H1 (cell line): ENCODE measurements at regions not wholly inside any gene's neighbourhood (a gene's known extent, or its start where the extent isn't known, plus 50 kb on each side); places are given as distances from the start of the nearest gene placed in this dataset.

ENCODE experiments used
- CTCF ChIA-PET: fragments of 300-600 bp; sonication (Branson Sonifier 250); formaldehyde crosslinking; loops from one replicate; lab custom pipeline; 2021; ENCODE audit not compliant: partially characterized antibody; lab: Charles Lee
- POLR2A ChIA-PET: fragments of 300-600 bp; sonication (Branson Sonifier 250); formaldehyde crosslinking; loops from one replicate; lab custom pipeline; 2021; ENCODE audit warnings: inconsistent platforms; ENCODE audit not compliant: partially characterized antibody; lab: Charles Lee
- DNase-seq, 2 experiments: peaks; one replicate each; pipeline versions ENCODE4 v3.0.0 to v3.0.0-alpha.2; 2010 to 2022; ENCODE audit warnings: low spot score in 2 of 2, low read depth in 1 of 2, mixed read lengths in 1 of 2
- FAIRE-seq: peaks from 2 replicates; lab custom pipeline; 2011; peaks lifted over from hg19 to GRCh38; lab: Jason Lieb, UNC
- H2AFZ ChIP-seq: 2 replicates; pipeline ENCODE4 v1.8.1; 2012; ENCODE audit warnings: low read length, inconsistent platforms
- H2AK5ac ChIP-seq: 2 replicates; pipeline ENCODE4 v1.6.1; 2013; ENCODE audit warnings: low read depth, low read length
- H2BK120ac ChIP-seq: replicated peaks from 2 replicates; pipeline ENCODE3; 2013; ENCODE audit warnings: low read depth, low read length, inconsistent platforms
- H2BK12ac ChIP-seq: 2 replicates; pipeline ENCODE4 v1.6.1; 2013; ENCODE audit warnings: low read depth, low read length
- H2BK15ac ChIP-seq: 2 replicates; pipeline ENCODE4 v1.6.1; 2013; ENCODE audit warnings: low read length
- H2BK20ac ChIP-seq: 2 replicates; pipeline ENCODE4 v1.6.1; 2013; ENCODE audit warnings: low read length
- H2BK5ac ChIP-seq: 2 replicates; pipeline ENCODE4 v1.6.1; 2013; ENCODE audit warnings: low read depth, low read length
- H3K14ac ChIP-seq: 2 replicates; pipeline ENCODE4 v1.6.1; 2013; ENCODE audit warnings: inconsistent platforms; ENCODE audit not compliant: insufficient read length
- H3K18ac ChIP-seq: 2 replicates; pipeline ENCODE4 v1.6.1; 2013; ENCODE audit warnings: low read length; ENCODE audit errors: extremely low read depth
- H3K23ac ChIP-seq: 2 replicates; pipeline ENCODE4 v1.6.1; 2013; ENCODE audit warnings: inconsistent platforms; ENCODE audit not compliant: insufficient read length
- H3K23me2 ChIP-seq: 2 replicates; pipeline ENCODE4 v1.6.1; 2013; ENCODE audit warnings: low read depth, low read length
- H3K27ac ChIP-seq: 2 replicates; pipeline ENCODE4 v1.6.1; 2011; ENCODE audit warnings: low read depth, low read length, inconsistent platforms
- H3K27me3 ChIP-seq, 4 experiments: replicated peaks in 1 of 4; 1 replicate in 1 of 4; 2 replicates in 3 of 4; pipeline versions ENCODE4 v1.6.1 to v1.8.1; 2011 to 2013; ENCODE audit warnings: low read length in 3 of 4, mild to moderate bottlenecking in 3 of 4, inconsistent platforms in 2 of 4, mixed read lengths in 2 of 4, moderate library complexity in 1 of 4; ENCODE audit not compliant: control insufficient read depth in 3 of 4, insufficient read depth in 3 of 4; ENCODE audit errors: extremely low read depth in 1 of 4
- H3K36me3 ChIP-seq, 4 experiments: 2 replicates each; pipeline versions ENCODE4 v1.6.1 to v1.8.1; 2011 to 2013; ENCODE audit warnings: mild to moderate bottlenecking in 4 of 4, low read length in 3 of 4, moderate library complexity in 2 of 4, control low read depth in 1 of 4, inconsistent platforms in 1 of 4; ENCODE audit not compliant: insufficient read depth in 4 of 4, control insufficient read depth in 2 of 4
- H3K4ac ChIP-seq: replicated peaks from 2 replicates; pipeline ENCODE3; 2013; ENCODE audit warnings: low read length, low read depth, mixed read lengths, inconsistent platforms; ENCODE audit not compliant: insufficient read length
- H3K4me1 ChIP-seq, 4 experiments: replicated peaks in 1 of 4; 1 replicate in 1 of 4; 2 replicates in 3 of 4; pipeline versions ENCODE4 v1.6.1 to v1.8.1; 2011 to 2013; ENCODE audit warnings: low read length in 3 of 4, inconsistent platforms in 2 of 4, mixed read lengths in 1 of 4; ENCODE audit not compliant: insufficient read depth in 4 of 4, control insufficient read depth in 3 of 4
- H3K4me2 ChIP-seq, 2 experiments: 2 replicates each; pipeline versions ENCODE4 v1.6.1 to v1.8.1; 2011 to 2013; ENCODE audit warnings: low read depth in 2 of 2, low read length in 2 of 2, control low read depth in 1 of 2, inconsistent platforms in 1 of 2, mild to moderate bottlenecking in 1 of 2; ENCODE audit not compliant: insufficient read depth in 1 of 2
- H3K4me3 ChIP-seq, 4 experiments: fragments of 200-600, 300-600 bp in 1 of 4; sonication (generic), shearing (Covaris generic), sonication (Bioruptor Twin) in 1 of 4; 2 replicates each; pipeline versions ENCODE4 v1.5.1 to v1.8.1; 2011 to 2016; ENCODE audit warnings: low read length in 4 of 4, low read depth in 3 of 4, control low read depth in 2 of 4, inconsistent platforms in 2 of 4, mild to moderate bottlenecking in 2 of 4, mixed read lengths in 1 of 4, moderate library complexity in 1 of 4; ENCODE audit not compliant: insufficient read depth in 2 of 4; ENCODE audit errors: extremely low read depth in 1 of 4
- H3K56ac ChIP-seq: replicated peaks from 2 replicates; pipeline ENCODE3; 2013; ENCODE audit warnings: low read depth, mild to moderate bottlenecking, mixed read lengths, low read length, inconsistent platforms; ENCODE audit not compliant: insufficient read length
- H3K79me1 ChIP-seq: 2 replicates; pipeline ENCODE4 v1.6.1; 2013; ENCODE audit warnings: low read depth, low read length, control low read depth
- H3K79me2 ChIP-seq, 2 experiments: 2 replicates each; pipeline versions ENCODE4 v1.6.1 to v1.8.1; 2012 to 2013; ENCODE audit warnings: low read length in 2 of 2, mild to moderate bottlenecking in 2 of 2, inconsistent platforms in 1 of 2; ENCODE audit not compliant: insufficient read depth in 2 of 2, control insufficient read depth in 1 of 2
- H3K9ac ChIP-seq, 4 experiments: replicated peaks in 1 of 4; 1 replicate in 1 of 4; 2 replicates in 3 of 4; pipeline versions ENCODE4 v1.6.1 to v1.8.1; 2011 to 2013; ENCODE audit warnings: low read depth in 3 of 4, low read length in 3 of 4, control low read depth in 2 of 4, mild to moderate bottlenecking in 2 of 4, moderate library complexity in 2 of 4, inconsistent platforms in 1 of 4; ENCODE audit errors: extremely low read depth in 1 of 4
- H3K9me3 ChIP-seq, 2 experiments: 2 replicates each; pipeline versions ENCODE4 v1.6.1 to v1.8.1; 2012 to 2013; ENCODE audit warnings: mild to moderate bottlenecking in 2 of 2, moderate library complexity in 2 of 2, control low read depth in 1 of 2, inconsistent platforms in 1 of 2, low read depth in 1 of 2, low read length in 1 of 2, mixed read lengths in 1 of 2; ENCODE audit not compliant: insufficient read depth in 2 of 2
- H4K20me1 ChIP-seq, 2 experiments: replicated peaks in 1 of 2; 2 replicates each; pipeline versions ENCODE3 to v1.8.1; 2011 to 2013; ENCODE audit warnings: inconsistent platforms in 2 of 2, low read length in 2 of 2, mild to moderate bottlenecking in 1 of 2; ENCODE audit not compliant: insufficient read depth in 2 of 2, control insufficient read depth in 1 of 2
- H4K5ac ChIP-seq: 2 replicates; pipeline ENCODE4 v1.6.1; 2013; ENCODE audit warnings: low read length, low read depth, mixed read lengths, inconsistent platforms; ENCODE audit not compliant: insufficient read length
- H4K8ac ChIP-seq: 2 replicates; pipeline ENCODE4 v1.8.0; 2013; ENCODE audit warnings: mild to moderate bottlenecking, moderate library complexity, low read length, inconsistent platforms; ENCODE audit not compliant: insufficient read depth; ENCODE audit errors: extremely low read depth
- H4K91ac ChIP-seq: replicated peaks from 2 replicates; pipeline ENCODE3; 2013; ENCODE audit warnings: low read length, mixed read lengths, inconsistent platforms; ENCODE audit not compliant: insufficient read length
- CHD2 ChIP-seq: IDR thresholded peaks from 2 replicates; pipeline ENCODE4 v1.6.1; 2012; ENCODE audit warnings: low read length, improper control_type of control experiment
- CREB1 ChIP-seq: IDR thresholded peaks from 2 replicates; pipeline ENCODE4 v1.6.1; 2012; ENCODE audit warnings: inconsistent platforms
- E2F6 ChIP-seq: IDR thresholded peaks from 2 replicates; pipeline ENCODE4 v1.6.1; 2012; ENCODE audit warnings: inconsistent platforms
- EP300 ChIP-seq, 2 experiments: IDR thresholded peaks; 1 replicate in 1 of 2; 2 replicates in 1 of 2; pipeline ENCODE4 v1.6.1; 2011 to 2012; ENCODE audit warnings: low read depth in 2 of 2, low read length in 2 of 2, mild to moderate bottlenecking in 2 of 2, borderline replicate concordance in 1 of 2, inconsistent platforms in 1 of 2, moderate library complexity in 1 of 2
- EZH2 ChIP-seq: fragments of 200-600 bp; sonication (generic); IDR thresholded peaks from 2 replicates; pipeline ENCODE4 v1.7.1; 2012; ENCODE audit warnings: low read depth, mild to moderate bottlenecking, moderate library complexity, low read length, inconsistent platforms; ENCODE audit not compliant: severe bottlenecking
- JUND ChIP-seq: IDR thresholded peaks from 2 replicates; pipeline ENCODE4 v1.6.1; 2011; ENCODE audit warnings: mild to moderate bottlenecking, improper control_type of control experiment, low read length
- MAFK ChIP-seq: IDR thresholded peaks from 2 replicates; pipeline ENCODE4 v1.6.1; 2012; ENCODE audit warnings: low read depth, mild to moderate bottlenecking, improper control_type of control experiment, low read length
- POLR2AphosphoS5 ChIP-seq: IDR thresholded peaks from 2 replicates; pipeline ENCODE4 v1.6.1; 2011; ENCODE audit warnings: low read depth, low read length
- RFX5 ChIP-seq: IDR thresholded peaks from 2 replicates; pipeline ENCODE4 v1.6.1; 2011; ENCODE audit warnings: low read depth, low read length, improper control_type of control experiment, borderline replicate concordance
- SIN3A ChIP-seq, 2 experiments: IDR thresholded peaks in 1 of 2; conservative IDR thresholded peaks in 1 of 2; 2 replicates each; pipeline ENCODE4 v1.6.1; 2011 to 2012; ENCODE audit warnings: low read length in 2 of 2, improper control_type of control experiment in 1 of 2, low read depth in 1 of 2, mild to moderate bottlenecking in 1 of 2
- SIRT6 ChIP-seq: IDR thresholded peaks from one replicate; pipeline ENCODE4 v1.7.1; 2012; ENCODE audit warnings: low read length, inconsistent platforms
- YY1 ChIP-seq: IDR thresholded peaks from 2 replicates; pipeline ENCODE4 v1.6.1; 2011; ENCODE audit warnings: low read depth, mild to moderate bottlenecking, low read length
- ZNF274 ChIP-seq: IDR thresholded peaks from 2 replicates; pipeline ENCODE4 v1.7.0; 2012; ENCODE audit warnings: low read length, borderline replicate concordance; ENCODE audit errors: extremely low read depth
- WGBS, 2 experiments: shearing (Covaris generic) in 1 of 2; methylation state at CpG; one replicate each; pipeline versions ENCODE4 v1.1.6 to v1.1.7; 2013 to 2015; ENCODE audit warnings: low lambda C conversion rate in 2 of 2, mixed read lengths in 2 of 2, inconsistent platforms in 1 of 2, low coverage in 1 of 2, missing lambda C conversion rate in 1 of 2; ENCODE audit not compliant: insufficient replicate concordance in 2 of 2, insufficient coverage in 1 of 2, insufficient read length in 1 of 2; ENCODE audit errors: extremely low coverage in 1 of 2, missing lambda C conversion rate in 1 of 2; 5-methylcytosine and 5-hydroxymethylcytosine counted together

GRCh38 chr9:25449503-25449902 is 228.7 kb downstream of the TUSC1 start:
- ChIA-PET CTCF (no interaction called here), POLR2A (no interaction called here)
- TF ChIP-seq SIRT6 (no peak), ZNF274 (no peak), CHD2 (no peak), POLR2AphosphoS5 (no peak), MAFK (no peak), JUND (no peak), RFX5 (no peak), CREB1 (no peak), EZH2 (no peak), SIN3A (conservative IDR thresholded peaks at IDR 0.05 in 1 of 2, IDR thresholded peaks at IDR 0.05 in 1 of 2; ENCODE audit: low read depth in 1 of 2, low read length in 2 of 2) (no peak), YY1 (no peak), E2F6 (no peak), EP300 (IDR thresholded peaks at IDR 0.05; ENCODE audit: borderline replicate concordance in 1 of 2, low read depth in 2 of 2, low read length in 2 of 2) (no peak)
- Histone ChIP-seq H3K9me3 (no peaks in the 10 kb centered on the region), H3K18ac (no peak overlapping the region), H3K4me3 (no peak overlapping the region), H3K27ac (no peak overlapping the region), H3K4ac (no peak overlapping the region), H3K23me2 (no peaks in the 10 kb centered on the region), H3K79me1 (no peaks in the 10 kb centered on the region), H4K8ac (no peak overlapping the region), H4K20me1 (no peaks in the 10 kb centered on the region), H3K4me1 (no peaks in the 10 kb centered on the region), H3K4me2 (no peak overlapping the region), H4K91ac (no peak overlapping the region), H2BK15ac (no peak overlapping the region), H3K14ac (no peak overlapping the region), H3K23ac (no peak overlapping the region), H3K36me3 (no peaks in the 10 kb centered on the region), H2BK12ac (no peak overlapping the region), H4K5ac (no peak overlapping the region), H2AFZ (no peak overlapping the region), H2BK120ac (no peak overlapping the region), H2BK5ac (no peak overlapping the region), H2BK20ac (no peak overlapping the region), H3K9ac (no peak overlapping the region), H2AK5ac (no peak overlapping the region), H3K27me3 (no peaks in the 10 kb centered on the region), H3K56ac (no peak overlapping the region), H3K79me2 (no peaks in the 10 kb centered on the region)
- no peak for DNase-seq
- no peak for FAIRE-seq
- WGBS, 2 experiments = 86% methylated on average over 3 of the region's 3 CpGs; no CpG with 5 or more reads in 1 of the 2 experiments
